IMR-90 (cell line): ENCODE measurements at regions not wholly inside any gene's neighbourhood (a gene's known extent, or its start where the extent isn't known, plus 50 kb on each side); places are given as distances from the start of the nearest gene placed in this dataset.

Experiments
- ATAC-seq: fragments of 200-7000 bp; cut with Tn5 transposase; 2 replicates; pipeline ENCODE4 v1.9.1; 2020; ENCODE audit warnings: low read depth, mild to moderate bottlenecking, moderate library complexity
- BruUV-seq: library from RNA; stranded (reverse); fragments of 400-500 nt; replicated peaks from 2 replicates; lab custom pipeline; 2021; lab: Mats Ljungman, UMichigan
- CTCF ChIA-PET: fragments of 300-600 bp; formaldehyde crosslinking; extraction: SDS; loops from one replicate; lab custom pipeline; 2021; ENCODE audit warnings: antibody characterized with exemption; lab: Yijun Ruan, JAX
- POLR2A ChIA-PET: fragments of 300-600 bp; sonication (Branson Sonifier 250); formaldehyde crosslinking; loops from one replicate; lab custom pipeline; 2022; ENCODE audit warnings: antibody characterized with exemption; ENCODE audit not compliant: unreplicated experiment; lab: Charles Lee
- DNase-seq: peaks from one replicate; pipeline ENCODE4 v3.0.0; 2013
- H2AFZ ChIP-seq: replicated peaks from 2 replicates; pipeline ENCODE3; 2013; ENCODE audit warnings: low read length, mild to moderate bottlenecking; ENCODE audit not compliant: poor library complexity
- H2AK5ac ChIP-seq: 2 replicates; pipeline ENCODE4 v1.6.1; 2013; ENCODE audit warnings: low read depth, low read length, inconsistent platforms
- H2AK9ac ChIP-seq: replicated peaks from 2 replicates; pipeline ENCODE3; 2013; ENCODE audit warnings: mild to moderate bottlenecking, low read depth, low read length, moderate library complexity; ENCODE audit not compliant: poor library complexity
- H2BK120ac ChIP-seq: 2 replicates; pipeline ENCODE4 v1.6.1; 2013; ENCODE audit warnings: low read depth, low read length, inconsistent platforms
- H2BK15ac ChIP-seq: 3 replicates; pipeline ENCODE4 v1.6.1; 2013; ENCODE audit warnings: low read depth, low read length, inconsistent platforms
- H2BK20ac ChIP-seq: 2 replicates; pipeline ENCODE4 v1.6.1; 2013; ENCODE audit warnings: low read depth, mild to moderate bottlenecking, inconsistent platforms, low read length, moderate library complexity
- H2BK5ac ChIP-seq: 2 replicates; pipeline ENCODE4 v1.6.1; 2013; ENCODE audit warnings: mild to moderate bottlenecking, low read depth, low read length, inconsistent platforms; ENCODE audit not compliant: poor library complexity, severe bottlenecking
- H3K14ac ChIP-seq: replicated peaks from 2 replicates; pipeline ENCODE4 v1.6.1; 2013; ENCODE audit warnings: low read depth, low read length, inconsistent platforms
- H3K18ac ChIP-seq: 2 replicates; pipeline ENCODE4 v1.6.1; 2013; ENCODE audit warnings: low read depth, low read length, control low read depth
- H3K23ac ChIP-seq: 2 replicates; pipeline ENCODE4 v1.6.1; 2013; ENCODE audit warnings: low read depth, low read length, inconsistent platforms
- H3K27ac ChIP-seq: 2 replicates; pipeline ENCODE4 v1.5.1; 2013; ENCODE audit warnings: mild to moderate bottlenecking, control low read depth, low read length; ENCODE audit not compliant: insufficient read depth
- H3K27me3 ChIP-seq: 2 replicates; pipeline ENCODE4 v1.6.1; 2013; ENCODE audit warnings: low read length; ENCODE audit not compliant: control insufficient read depth, insufficient read depth
- H3K36me3 ChIP-seq: 2 replicates; pipeline ENCODE4 v1.6.1; 2013; ENCODE audit warnings: low read length, mixed read lengths; ENCODE audit not compliant: control insufficient read depth, insufficient read depth
- H3K4ac ChIP-seq: 2 replicates; pipeline ENCODE4 v1.6.1; 2013; ENCODE audit warnings: low read depth, low read length, inconsistent platforms
- H3K4me1 ChIP-seq: 2 replicates; pipeline ENCODE4 v1.6.1; 2013; ENCODE audit warnings: low read length, mixed read lengths; ENCODE audit not compliant: control insufficient read depth, insufficient read depth
- H3K4me2 ChIP-seq: 2 replicates; pipeline ENCODE4 v1.6.1; 2013; ENCODE audit warnings: low read depth, mild to moderate bottlenecking, control low read depth, low read length, moderate library complexity
- H3K4me3 ChIP-seq: 2 replicates; pipeline ENCODE4 v1.5.1; 2013; ENCODE audit warnings: low read depth, mild to moderate bottlenecking, control low read depth, low read length, moderate library complexity; ENCODE audit not compliant: insufficient read depth
- H3K56ac ChIP-seq: 2 replicates; pipeline ENCODE4 v1.6.1; 2013; ENCODE audit warnings: low read length, inconsistent platforms; ENCODE audit not compliant: insufficient read depth; ENCODE audit errors: extremely low read depth
- H3K79me1 ChIP-seq, 2 experiments: 2 replicates each; pipeline ENCODE4 v1.6.1; 2013; ENCODE audit warnings: low read length in 2 of 2, inconsistent platforms in 1 of 2, low read depth in 1 of 2
- H3K9ac ChIP-seq: 2 replicates; pipeline ENCODE4 v1.6.1; 2013; ENCODE audit warnings: low read depth, low read length, control low read depth
- H3K9me1 ChIP-seq: 2 replicates; pipeline ENCODE4 v1.6.1; 2013; ENCODE audit warnings: low read length, inconsistent platforms; ENCODE audit not compliant: insufficient read depth
- H3K9me3 ChIP-seq: 2 replicates; pipeline ENCODE4 v1.6.1; 2013; ENCODE audit warnings: low read length; ENCODE audit not compliant: control insufficient read depth, insufficient read depth
- H4K20me1 ChIP-seq: 2 replicates; pipeline ENCODE4 v1.6.1; 2013; ENCODE audit warnings: low read length, inconsistent platforms; ENCODE audit not compliant: insufficient read depth
- H4K5ac ChIP-seq: 2 replicates; pipeline ENCODE4 v1.6.1; 2013; ENCODE audit warnings: mild to moderate bottlenecking, low read depth, low read length, control low read depth
- H4K8ac ChIP-seq, 2 experiments: 2 replicates each; pipeline ENCODE4 v1.6.1; 2013; ENCODE audit warnings: low read depth in 2 of 2, low read length in 2 of 2, control low read depth in 1 of 2, inconsistent platforms in 1 of 2
- H4K91ac ChIP-seq: 2 replicates; pipeline ENCODE4 v1.6.1; 2013; ENCODE audit warnings: low read depth, low read length, inconsistent platforms; ENCODE audit not compliant: insufficient read depth
- BHLHE40 ChIP-seq: fragments of 150-350 bp; IDR thresholded peaks from 2 replicates; pipeline ENCODE4 v1.6.1; 2016; ENCODE audit warnings: mild to moderate bottlenecking, low read depth, low read length
- CEBPB ChIP-seq: IDR thresholded peaks from 2 replicates; pipeline ENCODE4 v1.6.1; 2012; ENCODE audit warnings: low read depth, low read length, improper control_type of control experiment
- CHD1 ChIP-seq: IDR thresholded peaks from 2 replicates; pipeline ENCODE4 v1.6.1; 2012; ENCODE audit warnings: low read depth, low read length, improper control_type of control experiment
- CTCF ChIP-seq: conservative IDR thresholded peaks from 2 replicates; pipeline ENCODE4 v1.5.1; 2012; ENCODE audit warnings: mild to moderate bottlenecking, low read depth, low read length, improper control_type of control experiment
- ELK1 ChIP-seq: fragments of 150-350 bp; IDR thresholded peaks from 2 replicates; pipeline ENCODE4 v1.6.1; 2016; ENCODE audit warnings: low read depth, mild to moderate bottlenecking, low read length, moderate library complexity, borderline replicate concordance
- FOS ChIP-seq: fragments of 150-350 bp; IDR thresholded peaks from 2 replicates; pipeline ENCODE4 v1.6.1; 2016; ENCODE audit warnings: low read depth, low read length
- MAFK ChIP-seq: IDR thresholded peaks from 2 replicates; pipeline ENCODE4 v1.6.1; 2012; ENCODE audit warnings: low read depth, low read length, improper control_type of control experiment
- MAZ ChIP-seq: IDR thresholded peaks from 2 replicates; pipeline ENCODE4 v1.6.1; 2012; ENCODE audit warnings: low read depth, mild to moderate bottlenecking, low read length, improper control_type of control experiment, moderate library complexity, borderline replicate concordance
- MXI1 ChIP-seq: IDR thresholded peaks from 2 replicates; pipeline ENCODE4 v1.6.1; 2012; ENCODE audit warnings: low read depth, mild to moderate bottlenecking, low read length, moderate library complexity, borderline replicate concordance
- NFE2L2 ChIP-seq: fragments of 150-350 bp; IDR thresholded peaks from 2 replicates; pipeline ENCODE4 v1.6.1; 2016; ENCODE audit warnings: low read depth, mild to moderate bottlenecking, low read length
- POLR2A ChIP-seq: IDR thresholded peaks from 2 replicates; pipeline ENCODE4 v1.6.1; 2012; ENCODE audit warnings: mild to moderate bottlenecking, low read depth, low read length
- RCOR1 ChIP-seq: IDR thresholded peaks from 2 replicates; pipeline ENCODE4 v1.6.1; 2012; ENCODE audit warnings: mild to moderate bottlenecking, low read length, improper control_type of control experiment; ENCODE audit not compliant: insufficient replicate concordance
- RFX5 ChIP-seq: IDR thresholded peaks from 2 replicates; pipeline ENCODE4 v1.8.0; 2012; ENCODE audit warnings: low read depth, mild to moderate bottlenecking, low read length, moderate library complexity
- SMC3 ChIP-seq: fragments of 150-350 bp; IDR thresholded peaks from 2 replicates; pipeline ENCODE4 v1.6.1; 2016; ENCODE audit warnings: low read depth, mild to moderate bottlenecking, antibody characterized with exemption, low read length, moderate library complexity
- USF2 ChIP-seq: fragments of 150-350 bp; IDR thresholded peaks from 2 replicates; pipeline ENCODE4 v1.6.1; 2017; ENCODE audit warnings: mild to moderate bottlenecking, antibody characterized with exemption, low read length, low read depth
- WGBS, 2 experiments: methylation state at CpG; one replicate each; pipeline versions ENCODE4 v1.1.5 to v1.1.7; 2013; ENCODE audit warnings: missing lambda C conversion rate in 2 of 2; ENCODE audit not compliant: insufficient read length in 1 of 2; ENCODE audit errors: extremely low coverage in 2 of 2; 5-methylcytosine and 5-hydroxymethylcytosine counted together
- dilution Hi-C: fragments of 300-500 bp; cut with HindIII; formaldehyde crosslinking; loops from one replicate; pipeline ENCODE4 v1.14.3; 2018; ENCODE audit warnings: low sequenced_read_pairs; ENCODE audit not compliant: unreplicated experiment
- in situ Hi-C: fragments of 300-500 bp; cut with MboI; formaldehyde crosslinking; loops from 3 replicates; pipeline ENCODE4 v1.14.3; 2019; ENCODE audit warnings: low sequenced_read_pairs, inconsistent platforms, mixed read lengths
- intact Hi-C: fragments of 100-400 bp; cut with micrococcal nuclease; formaldehyde crosslinking; loops from 2 replicates; pipeline ENCODE4 v1.10.0; 2022

- H4K91ac ChIP-seq: no peak overlapping the region
- H2AFZ ChIP-seq: no peak overlapping the region
- H2BK120ac ChIP-seq: no peak overlapping the region
- H3K9ac ChIP-seq: no peak overlapping the region
- no peak overlapping the region for H3K56ac ChIP-seq
- ATAC-seq (no peak), DNase-seq (no peak)
- H3K9me1 ChIP-seq: no peaks in the 10 kb centered on the region
- no peaks in the 10 kb centered on the region for H3K36me3 ChIP-seq
- dilution Hi-C loops: no loop called here
- H4K8ac ChIP-seq: no peak overlapping the region
- ChIA-PET CTCF (no interaction called here), POLR2A (no interaction called here)
- H2BK15ac ChIP-seq: no peak overlapping the region
- intact Hi-C loops: no loop called here
- no peaks in the 10 kb centered on the region; the same call in 1 of the 2 replicates for H3K27me3 ChIP-seq
- H2AK5ac ChIP-seq: no peak overlapping the region
- no peaks in the 10 kb centered on the region for H4K20me1 ChIP-seq
- H4K5ac ChIP-seq: no peak overlapping the region
- no peak overlapping the region for H3K23ac ChIP-seq
- no peaks in the 10 kb centered on the region for H3K9me3 ChIP-seq
- TF ChIP-seq CTCF: no peak
- no peak for TF ChIP-seq RFX5
- no peak for TF ChIP-seq USF2
- TF ChIP-seq CHD1: no peak
- TF ChIP-seq MAZ: no peak
- TF ChIP-seq FOS: no peak
- no peak for TF ChIP-seq MXI1
- no peak for TF ChIP-seq ELK1
- no peak for TF ChIP-seq POLR2A
- no peak for TF ChIP-seq CEBPB
- TF ChIP-seq RCOR1: no peak
- TF ChIP-seq NFE2L2: no peak
- TF ChIP-seq BHLHE40: no peak
- no peak for TF ChIP-seq MAFK
- no peak for TF ChIP-seq SMC3
- no peak overlapping the region for H2BK5ac ChIP-seq
- H2BK20ac ChIP-seq: no peak overlapping the region
- no TSS peak for BruUV-seq
- WGBS, 2 experiments: 60% methylated on average over 3 of the region's 6 CpGs; no CpG with 5 or more reads in 1 of the 2 experiments
- no peak overlapping the region for H3K4ac ChIP-seq
- no peak overlapping the region for H3K4me2 ChIP-seq
- in situ Hi-C loops: no loop called here
- H3K18ac ChIP-seq: no peak overlapping the region
- H2AK9ac ChIP-seq: no peak overlapping the region
- H3K4me1 ChIP-seq: no peaks in the 10 kb centered on the region
- no peaks in the 10 kb centered on the region for H3K79me1 ChIP-seq
- H3K27ac ChIP-seq: no peak overlapping the region
- no peak overlapping the region for H3K14ac ChIP-seq
- no peak overlapping the region for H3K4me3 ChIP-seq
Measured at GRCh38 chr4:159481936-159482335, 379.1 kb downstream of the RAPGEF2 start.
